ENCODE measurements at regions not wholly inside any gene's neighbourhood (a gene's known extent, or its start where the extent isn't known, plus 50 kb on each side); places are given as distances from the start of the nearest gene placed in this dataset.

- TF ChIP-seq CTCF (conservative IDR thresholded peaks at IDR 0.05; ENCODE audit: low read length) (no peak), EZH2phosphoT487 (IDR thresholded peaks at IDR 0.05; ENCODE audit: borderline replicate concordance, low read depth, low read length) (no peak)
Observed at GRCh38 chr1:219427989-219428388, 184.9 kb downstream of the ZC3H11B start.
